Neural crest cell (in vitro differentiated cells): ENCODE measurements at regions not wholly inside any gene's neighbourhood (a gene's known extent, or its start where the extent isn't known, plus 50 kb on each side); places are given as distances from the start of the nearest gene placed in this dataset.
"Not testable (repeated sequence)": the region's sequence is repeated elsewhere in the genome, so short reads cannot be mapped to it uniquely, and the experiment has no call there.

Experiments used
- DNase-seq: peaks from one replicate; pipeline ENCODE4 v3.0.0; 2021; ENCODE audit warnings: low read depth, mixed read lengths, low spot score
- H3K27ac Mint-ChIP-seq: one replicate; pipeline ENCODE4 v1.8.0; 2021; ENCODE audit warnings: mild to moderate bottlenecking, mixed read lengths; ENCODE audit not compliant: unreplicated experiment
- H3K27me3 Mint-ChIP-seq: 2 replicates; pipeline ENCODE4 v1.8.0; 2021; ENCODE audit warnings: low read depth, mild to moderate bottlenecking, mixed read lengths
- H3K36me3 Mint-ChIP-seq: 2 replicates; pipeline ENCODE4 v1.8.0; 2021; ENCODE audit warnings: low read depth, mild to moderate bottlenecking, mixed read lengths
- H3K4me1 Mint-ChIP-seq: 2 replicates; pipeline ENCODE4 v1.8.0; 2021; ENCODE audit warnings: mixed read lengths
- H3K4me3 Mint-ChIP-seq: one replicate; pipeline ENCODE4 v1.8.0; 2021; ENCODE audit warnings: mild to moderate bottlenecking, mixed read lengths
- H3K9me3 Mint-ChIP-seq: 2 replicates; pipeline ENCODE4 v1.8.0; 2021; ENCODE audit warnings: mixed read lengths
- CTCF ChIP-seq: fragments of 200-600 bp; sonication (generic); conservative IDR thresholded peaks from 2 replicates; pipeline ENCODE4 v1.5.0; 2021; ENCODE audit warnings: antibody characterized with exemption, mild to moderate bottlenecking

GRCh38 chr20:59485576-59486454, 118.5 kb upstream of the PHACTR3 start:
- no peak for TF ChIP-seq CTCF
- no peaks in the 10 kb centered on the region for H3K9me3 Mint-ChIP-seq
- no peaks in the 10 kb centered on the region for H3K36me3 Mint-ChIP-seq
- peaks cover 17% of the 10 kb centered on the region for H3K4me1 Mint-ChIP-seq
- no peak overlapping the region for H3K4me3 Mint-ChIP-seq
- no peak for DNase-seq
- no peak overlapping the region for H3K27ac Mint-ChIP-seq
- no peaks in the 10 kb centered on the region for H3K27me3 Mint-ChIP-seq

GRCh38 chr20:59488459-59488858, 115.9 kb upstream of the PHACTR3 start:
- H3K9me3 Mint-ChIP-seq, H3K27ac Mint-ChIP-seq, H3K4me3 Mint-ChIP-seq, H3K36me3 Mint-ChIP-seq, H3K27me3 Mint-ChIP-seq, H3K4me1 Mint-ChIP-seq, DNase-seq: not testable (repeated sequence)

- not testable (repeated sequence) for H3K4me3 Mint-ChIP-seq, H3K36me3 Mint-ChIP-seq, DNase-seq
Observed at GRCh38 chr20:59490196-59491004, 113.9 kb upstream of the PHACTR3 start.

GRCh38 chr20:59491884-59492283, 112.5 kb upstream of the PHACTR3 start:
- H3K4me3 Mint-ChIP-seq, result no peak overlapping the region
- no peaks in the 10 kb centered on the region for H3K9me3 Mint-ChIP-seq
- no peaks in the 10 kb centered on the region for H3K36me3 Mint-ChIP-seq
- H3K27ac Mint-ChIP-seq, result no peak overlapping the region
- no peak for TF ChIP-seq CTCF
- H3K27me3 Mint-ChIP-seq, result peaks cover 2% of the 10 kb centered on the region
- peaks cover 6% of the 10 kb centered on the region for H3K4me1 Mint-ChIP-seq
- no peak for DNase-seq

More at GRCh38 chr20:59490196-59491004, 113.9 kb upstream of the PHACTR3 start:
- H3K27ac Mint-ChIP-seq, H3K27me3 Mint-ChIP-seq, H3K9me3 Mint-ChIP-seq, H3K4me1 Mint-ChIP-seq: not testable (repeated sequence)

GRCh38 chr20:59493926-59494325, 110.4 kb upstream of the PHACTR3 start:
- Mint-ChIP-seq H3K27me3 (peaks cover 2% of the 10 kb centered on the region), H3K9me3 (no peaks in the 10 kb centered on the region), H3K4me3 (no peak overlapping the region), H3K36me3 (no peaks in the 10 kb centered on the region), H3K4me1 (peaks cover 6% of the 10 kb centered on the region), H3K27ac (no peak overlapping the region)
- no peak for DNase-seq
- TF ChIP-seq CTCF, result no peak

GRCh38 chr20:59495166-59495565, 109.2 kb upstream of the PHACTR3 start:
- H3K4me3 Mint-ChIP-seq, result no peak overlapping the region
- DNase-seq, result no peak
- no peak overlapping the region for H3K27ac Mint-ChIP-seq
- peaks cover 2% of the 10 kb centered on the region for H3K27me3 Mint-ChIP-seq
- H3K4me1 Mint-ChIP-seq, result peaks cover 6% of the 10 kb centered on the region
- H3K9me3 Mint-ChIP-seq, result peaks cover 3% of the 10 kb centered on the region
- TF ChIP-seq CTCF, result no peak
- peaks cover 6% of the 10 kb centered on the region for H3K36me3 Mint-ChIP-seq
